ENCODE measurements at regions not wholly inside any gene's neighbourhood (a gene's known extent, or its start where the extent isn't known, plus 50 kb on each side); places are given as distances from the start of the nearest gene placed in this dataset.

GRCh38 chr2:16196687-16197503 is 256.5 kb downstream of the MYCN start:
- TF ChIP-seq CTCF (conservative IDR thresholded peaks at IDR 0.05; ENCODE audit: control insufficient read depth, insufficient read depth, low read depth, low read length): no peak

GRCh38 chr2:16195681-16196070 is 255.3 kb downstream of the MYCN start:
- no peak for TF ChIP-seq CTCF (conservative IDR thresholded peaks at IDR 0.05; ENCODE audit: control insufficient read depth, insufficient read depth, low read depth, low read length)
- no peak overlapping the region for H3K4me3 ChIP-seq (ENCODE audit: control insufficient read depth, low read depth, low read length)
- DNase-seq (ENCODE audit: low read depth): no peak

More at GRCh38 chr2:16196687-16197503, 256.5 kb downstream of the MYCN start:
- no peak overlapping the region for H3K4me3 ChIP-seq (ENCODE audit: control insufficient read depth, low read depth, low read length)
- no peak for DNase-seq (ENCODE audit: low read depth)

- no peak for TF ChIP-seq CTCF (conservative IDR thresholded peaks at IDR 0.05; ENCODE audit: control insufficient read depth, insufficient read depth, low read depth, low read length)
- no peak overlapping the region for H3K4me3 ChIP-seq (ENCODE audit: control insufficient read depth, low read depth, low read length)
- DNase-seq (ENCODE audit: low read depth): no peak
Measured at GRCh38 chr2:16194931-16195680, 254.8 kb downstream of the MYCN start.

GRCh38 chr2:16194530-16194929 is 254.2 kb downstream of the MYCN start:
- TF ChIP-seq CTCF (conservative IDR thresholded peaks at IDR 0.05; ENCODE audit: control insufficient read depth, insufficient read depth, low read depth, low read length): no peak
- no peak overlapping the region for H3K4me3 ChIP-seq (ENCODE audit: control insufficient read depth, low read depth, low read length)
- DNase-seq (ENCODE audit: low read depth): no peak

- no peak overlapping the region for H3K4me3 ChIP-seq (ENCODE audit: control insufficient read depth, low read depth, low read length)
- no peak for TF ChIP-seq CTCF (conservative IDR thresholded peaks at IDR 0.05; ENCODE audit: control insufficient read depth, insufficient read depth, low read depth, low read length)
- no peak for DNase-seq (ENCODE audit: low read depth)
Measured at GRCh38 chr2:16194096-16194390, 253.7 kb downstream of the MYCN start.

GRCh38 chr2:16192416-16193216 is 252.3 kb downstream of the MYCN start:
- no peak for DNase-seq (ENCODE audit: low read depth)
- TF ChIP-seq CTCF (conservative IDR thresholded peaks at IDR 0.05; ENCODE audit: control insufficient read depth, insufficient read depth, low read depth, low read length): no peak
- H3K4me3 ChIP-seq (ENCODE audit: control insufficient read depth, low read depth, low read length): no peak overlapping the region
